GM21786 (cell line): ENCODE measurements at regions not wholly inside any gene's neighbourhood (a gene's known extent, or its start where the extent isn't known, plus 50 kb on each side); places are given as distances from the start of the nearest gene placed in this dataset.
"Not testable (repeated sequence)": the region's sequence is repeated elsewhere in the genome, so short reads cannot be mapped to it uniquely, and the experiment has no call there.

Experiments
- ATAC-seq: cut with Tn5 transposase; IDR thresholded peaks from one replicate; pipeline ENCODE4 v1.9.1; 2021; ENCODE audit not compliant: unreplicated experiment

DNA sequence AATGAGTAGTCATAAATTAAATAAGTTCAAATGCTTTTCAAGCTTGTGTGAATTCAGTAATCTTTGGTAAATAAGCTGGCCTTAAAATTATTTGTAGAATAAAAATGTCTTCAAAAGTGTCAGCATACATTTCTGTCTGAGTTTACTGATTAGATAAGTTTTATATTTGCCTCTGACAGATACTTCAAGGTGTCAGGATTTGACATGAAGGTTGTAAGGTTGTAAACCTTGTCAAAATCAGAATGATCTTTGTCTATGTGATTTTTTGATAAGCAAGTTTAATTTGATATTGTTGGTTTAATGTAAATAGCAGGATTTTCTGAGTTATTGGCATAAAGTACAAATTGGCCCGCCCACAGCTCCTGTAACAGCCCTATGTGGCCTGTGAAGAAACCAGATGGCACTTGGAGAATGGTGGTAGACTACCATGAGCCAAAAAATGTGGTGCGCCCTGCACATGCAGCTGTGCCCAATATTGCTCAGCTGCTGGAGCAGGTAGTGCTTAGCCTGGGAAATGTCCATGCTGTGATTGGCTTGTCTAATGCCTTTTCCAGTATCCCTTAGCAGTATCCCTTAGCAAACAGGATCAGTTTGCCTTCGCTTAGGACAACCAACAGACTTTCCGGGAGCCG lies 188.0 kb upstream of the SPHKAP start:
- no peak for ATAC-seq

GRCh38 chr2:228367356-228367755 lies 185.9 kb upstream of the SPHKAP start:
- no peak for ATAC-seq

- ATAC-seq, result no peak
These were observed 178.0 kb upstream of the SPHKAP start for GRCh38 chr2:228359473-228359872.

GRCh38 chr2:228355897-228356296 lies 174.4 kb upstream of the SPHKAP start:
- no peak for ATAC-seq

- ATAC-seq, result not testable (repeated sequence)
These were observed 171.5 kb upstream of the SPHKAP start for GRCh38 chr2:228352980-228353379.

GRCh38 chr2:228352048-228352447 lies 170.6 kb upstream of the SPHKAP start:
- no peak for ATAC-seq

- ATAC-seq, result no peak
These were observed 167.1 kb upstream of the SPHKAP start for GRCh38 chr2:228348516-228349064.

- ATAC-seq, result no peak
These were observed 163.0 kb upstream of the SPHKAP start for GRCh38 chr2:228344531-228344930.

GRCh38 chr2:228339525-228339924 lies 158.0 kb upstream of the SPHKAP start:
- ATAC-seq, result no peak

DNA sequence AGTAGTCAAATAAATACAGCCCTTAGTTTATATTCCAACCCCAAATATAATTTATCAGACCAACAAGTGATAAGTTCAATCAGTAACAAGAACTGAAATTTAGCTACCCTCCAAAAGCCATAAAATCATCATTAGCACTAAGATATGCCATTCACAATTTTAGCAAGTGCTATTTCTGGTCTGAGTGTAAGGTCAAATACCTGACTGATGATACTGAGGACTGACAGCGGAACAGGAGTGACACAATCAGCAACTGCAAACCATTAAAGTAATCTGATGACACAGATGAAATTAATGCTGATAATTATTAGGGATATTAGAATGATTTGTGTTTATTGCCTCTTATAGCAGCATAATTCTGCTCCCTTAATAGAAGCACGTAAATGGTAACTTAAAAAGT lies 152.7 kb upstream of the SPHKAP start:
- no peak for ATAC-seq

DNA sequence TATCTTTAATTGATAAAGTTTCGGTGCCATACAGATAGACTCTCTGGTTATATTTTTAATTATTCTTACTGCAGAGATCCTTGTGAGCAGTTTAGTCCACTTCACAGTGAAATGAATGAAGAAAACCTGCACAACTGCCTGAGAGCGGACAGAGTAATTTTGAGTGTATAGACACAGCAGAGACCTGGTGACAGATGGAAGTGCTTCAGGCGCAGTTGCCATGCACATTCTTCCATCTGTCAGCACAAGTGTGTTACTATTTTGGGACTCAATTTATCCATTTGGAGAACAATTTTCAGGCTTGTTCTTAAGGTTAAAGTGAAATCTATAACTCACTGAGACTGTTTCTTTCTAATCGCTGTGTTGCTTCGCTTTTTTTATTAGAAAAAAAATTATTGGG lies 147.8 kb upstream of the SPHKAP start:
- ATAC-seq, result no peak

- ATAC-seq, result no peak
These were observed 139.5 kb upstream of the SPHKAP start for GRCh38 chr2:228321015-228321414.

- ATAC-seq, result no peak
These were observed 136.7 kb upstream of the SPHKAP start for GRCh38 chr2:228318218-228318617.

DNA sequence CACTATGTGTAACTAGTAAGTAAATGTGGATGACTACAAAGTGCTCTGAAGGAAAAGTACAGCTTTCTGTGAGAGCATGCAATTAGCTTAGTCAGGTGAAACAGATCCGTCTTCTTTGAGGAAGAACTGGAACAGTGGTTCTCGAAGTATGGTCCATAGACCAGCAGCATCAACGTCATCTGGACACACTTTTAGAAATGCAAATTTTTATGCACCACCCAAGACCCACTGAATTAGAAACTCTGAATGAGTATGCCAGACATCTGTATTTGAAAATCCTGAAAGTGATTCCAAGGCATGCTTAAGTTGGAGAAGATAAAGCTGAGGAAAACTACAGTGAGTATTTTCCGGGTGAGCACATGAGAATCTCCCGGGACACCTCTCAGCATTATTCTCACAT lies 130.7 kb upstream of the SPHKAP start:
- no peak for ATAC-seq

- ATAC-seq, result no peak
These were observed 122.5 kb upstream of the SPHKAP start for GRCh38 chr2:228303960-228304359.

DNA sequence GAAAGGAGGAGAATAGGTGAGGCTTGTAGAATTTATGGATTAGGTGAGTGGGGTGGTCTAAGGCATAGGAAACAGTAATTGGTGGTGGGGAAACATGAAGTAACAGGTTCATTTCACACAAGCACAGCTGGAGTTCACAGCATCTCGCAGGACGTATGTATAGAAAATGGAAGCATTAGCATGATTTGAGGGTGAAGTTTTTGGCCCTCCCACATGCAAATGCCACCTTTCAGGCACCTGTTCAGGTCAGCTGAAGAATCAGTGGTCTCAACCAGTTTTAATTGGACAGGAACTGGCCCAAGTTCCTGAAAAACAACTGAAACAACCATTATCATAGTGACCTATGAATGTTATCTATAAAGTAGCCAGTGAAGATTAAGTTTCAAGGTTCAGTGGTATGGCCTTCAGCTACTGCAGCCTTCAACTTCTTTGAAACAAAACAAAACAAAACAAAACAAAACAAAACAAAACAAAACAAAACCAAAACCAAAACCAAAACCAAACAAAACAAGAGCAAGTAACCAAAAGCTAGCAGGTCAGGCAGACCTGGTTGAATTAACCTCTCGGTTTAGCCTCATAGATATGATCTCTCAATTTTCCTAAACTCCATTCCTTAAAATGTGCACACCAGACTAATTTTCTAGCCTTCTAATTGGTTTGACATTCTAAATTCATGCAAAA lies 102.1 kb upstream of the SPHKAP start:
- ATAC-seq, result no peak

DNA sequence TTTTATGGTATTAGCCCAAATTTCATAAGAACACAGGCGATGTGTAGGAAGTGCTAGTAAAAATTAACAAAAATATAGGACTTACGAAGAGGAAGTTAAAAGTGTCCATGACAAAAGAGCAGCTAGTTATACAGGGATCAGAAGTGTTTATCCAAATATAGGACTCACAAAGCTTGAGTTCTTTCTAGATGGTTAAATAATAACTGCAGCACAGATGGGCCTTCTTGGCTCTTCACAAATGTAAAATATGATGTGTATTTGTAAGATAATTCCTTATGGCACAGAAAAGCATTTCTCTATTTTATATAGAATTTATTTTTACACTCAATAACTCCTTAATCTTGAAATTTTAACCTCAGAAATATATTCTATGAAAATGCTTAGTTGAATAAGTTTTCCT lies 100.9 kb upstream of the SPHKAP start:
- no peak for ATAC-seq

DNA sequence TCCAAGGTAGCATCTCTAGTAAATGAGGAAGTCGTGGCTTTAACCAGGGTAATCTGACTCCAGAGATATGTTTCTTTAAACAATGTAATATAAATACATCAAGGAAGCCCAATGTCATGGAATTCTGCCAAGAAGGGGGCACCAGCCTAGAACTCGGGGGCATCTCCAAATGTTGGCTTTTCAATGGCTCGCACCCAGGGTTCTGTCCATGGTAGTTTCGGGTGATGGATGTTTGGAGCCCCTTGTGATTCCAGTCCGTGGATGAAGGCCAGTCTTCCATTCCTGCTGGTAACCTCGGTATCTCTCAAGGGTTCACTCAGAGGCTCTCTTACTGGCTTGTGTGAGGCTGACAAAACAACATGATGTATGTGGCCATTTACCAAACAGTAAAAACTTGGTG lies 91.7 kb upstream of the SPHKAP start:
- no peak for ATAC-seq

DNA sequence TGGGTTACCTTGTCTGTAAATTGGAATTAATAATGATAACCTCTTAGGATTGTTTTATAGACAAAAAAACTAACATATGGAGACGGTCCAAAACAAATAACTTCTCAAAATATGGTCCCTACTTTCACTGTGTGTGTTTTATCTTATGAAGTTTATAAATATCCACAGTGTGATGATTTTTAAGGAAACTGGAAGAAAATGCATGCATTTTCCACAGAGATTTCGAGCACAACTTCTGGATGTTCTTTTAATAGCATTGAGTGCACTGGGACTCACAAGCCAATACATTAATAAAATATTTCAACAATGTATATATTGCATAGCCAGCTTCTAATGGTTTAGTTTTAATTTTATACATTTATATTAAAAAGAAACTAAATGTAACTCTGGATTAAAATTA lies 87.9 kb upstream of the SPHKAP start:
- ATAC-seq, result no peak

DNA sequence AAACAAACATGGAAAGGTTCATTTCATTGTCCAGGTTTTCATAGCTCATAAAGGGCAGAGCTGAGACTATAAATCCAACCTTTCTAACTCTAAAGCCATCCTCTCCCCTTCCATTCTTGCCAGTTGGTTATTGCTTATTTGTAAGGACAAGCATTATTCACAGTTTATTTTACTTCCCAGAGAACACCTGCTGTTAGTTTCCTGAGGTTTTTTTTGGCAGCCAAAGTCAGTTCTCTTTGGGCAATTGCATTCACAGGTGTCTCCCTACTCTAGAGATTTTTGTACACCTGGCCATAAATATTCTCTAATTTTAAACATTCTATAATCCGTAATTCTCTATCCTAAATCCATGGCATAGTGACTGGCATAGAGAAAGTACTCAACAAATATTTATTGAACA lies 87.3 kb upstream of the SPHKAP start:
- no peak for ATAC-seq

DNA sequence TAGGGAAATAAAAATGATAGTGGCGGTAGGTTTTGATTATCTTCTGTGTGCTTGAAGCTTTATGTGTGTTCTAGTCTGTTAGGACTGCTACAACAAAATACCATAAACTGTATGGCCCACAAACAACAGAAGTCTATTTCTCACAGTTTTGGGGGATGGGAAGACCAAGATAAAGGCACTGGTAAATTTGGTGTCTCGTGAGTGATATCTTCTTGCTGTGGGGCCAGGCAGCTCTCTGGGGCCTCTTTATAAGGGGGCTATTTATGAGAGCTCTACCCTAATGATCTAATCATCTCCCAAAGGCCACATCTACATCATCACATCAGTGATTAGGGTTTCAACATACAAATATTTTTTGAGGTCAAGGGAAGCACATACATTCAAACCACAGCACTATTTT lies 86.8 kb upstream of the SPHKAP start:
- no peak for ATAC-seq

DNA sequence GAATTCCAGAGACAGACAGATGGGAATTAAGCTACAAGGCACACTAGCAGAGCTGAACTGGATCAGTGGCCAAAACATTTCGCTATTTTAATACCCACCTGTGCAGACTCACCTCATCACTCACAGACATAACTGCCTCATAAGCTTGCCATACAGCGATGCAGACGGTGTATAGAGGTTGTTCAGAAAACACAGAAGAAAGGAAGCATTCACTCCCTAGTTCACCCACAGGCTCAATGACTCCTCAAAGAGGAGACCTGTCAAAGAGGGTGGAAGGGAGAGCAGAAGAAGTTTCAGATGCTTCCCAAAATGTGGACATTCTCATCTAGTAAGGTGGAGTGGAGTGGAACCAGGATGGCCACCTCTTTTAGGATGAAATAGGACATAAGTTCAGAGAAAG lies 81.7 kb upstream of the SPHKAP start:
- no peak for ATAC-seq

GRCh38 chr2:228261546-228261945 lies 80.1 kb upstream of the SPHKAP start:
- no peak for ATAC-seq
